GM23248 (cell line): ENCODE measurements at regions not wholly inside any gene's neighbourhood (a gene's known extent, or its start where the extent isn't known, plus 50 kb on each side); places are given as distances from the start of the nearest gene placed in this dataset.

Source experiments
- EZH2 ChIP-seq: fragments of 200-600 bp; sonication (generic); IDR thresholded peaks from 2 replicates; pipeline ENCODE4 v1.6.1; 2018; ENCODE audit warnings: antibody characterized with exemption, mild to moderate bottlenecking; ENCODE audit not compliant: insufficient read depth, poor library complexity, severe bottlenecking
- EZH2phosphoT487 ChIP-seq: fragments of 200-600 bp; sonication (generic); IDR thresholded peaks from 2 replicates; pipeline ENCODE4 v1.6.1; 2018; ENCODE audit warnings: antibody characterized with exemption, moderate library complexity, mild to moderate bottlenecking, low read depth; ENCODE audit not compliant: insufficient read depth

- TF ChIP-seq EZH2phosphoT487 (no peak), EZH2 (no peak)
These were observed 435.0 kb downstream of the TMEM182 start for GRCh38 chr2:103196802-103197201.
